GM19035 (cell line): ENCODE measurements at regions not wholly inside any gene's neighbourhood (a gene's known extent, or its start where the extent isn't known, plus 50 kb on each side); places are given as distances from the start of the nearest gene placed in this dataset.

Experiments used
- ATAC-seq: cut with Tn5 transposase; IDR thresholded peaks from one replicate; pipeline ENCODE4 v1.9.1; 2021; ENCODE audit not compliant: unreplicated experiment

- ATAC-seq: no peak
Measured at GRCh38 chrX:82070948-82071347, 869.0 kb downstream of the SH3BGRL start.

- no peak for ATAC-seq
Measured at GRCh38 chrX:82081027-82081426, 879.1 kb downstream of the SH3BGRL start.

GRCh38 chrX:82087699-82088098 lies 885.8 kb downstream of the SH3BGRL start:
- ATAC-seq: no peak

- ATAC-seq: no peak
Measured at GRCh38 chrX:82092307-82092706, 890.4 kb downstream of the SH3BGRL start.

GRCh38 chrX:82125103-82125502 lies 923.2 kb downstream of the SH3BGRL start:
- no peak for ATAC-seq

- ATAC-seq: no peak
Measured at GRCh38 chrX:82127228-82128123, 925.6 kb downstream of the SH3BGRL start.

GRCh38 chrX:82134378-82134777 lies 932.5 kb downstream of the SH3BGRL start:
- ATAC-seq: no peak

- ATAC-seq: no peak
Measured at GRCh38 chrX:82141942-82142341, 940.0 kb downstream of the SH3BGRL start.

GRCh38 chrX:82161195-82161594 lies 959.3 kb downstream of the SH3BGRL start:
- no peak for ATAC-seq

- ATAC-seq: no peak
Measured at GRCh38 chrX:82163701-82164100, 961.8 kb downstream of the SH3BGRL start.

GRCh38 chrX:82196866-82197265 lies 995.0 kb downstream of the SH3BGRL start:
- ATAC-seq: no peak

- ATAC-seq: no peak
Measured at GRCh38 chrX:82208975-82209374, 1007.1 kb downstream of the SH3BGRL start.

GRCh38 chrX:82218361-82218760 lies 1016.5 kb downstream of the SH3BGRL start:
- ATAC-seq: peak; percentile 59

- ATAC-seq: no peak
Measured at GRCh38 chrX:82219129-82219528, 1017.2 kb downstream of the SH3BGRL start.

- ATAC-seq: no peak
Measured at GRCh38 chrX:82224961-82225360, 1023.1 kb downstream of the SH3BGRL start.

GRCh38 chrX:82230013-82230412 lies 1028.1 kb downstream of the SH3BGRL start:
- ATAC-seq: no peak

- no peak for ATAC-seq
Measured at GRCh38 chrX:82232679-82233078, 1030.8 kb downstream of the SH3BGRL start.

- ATAC-seq: no peak
Measured at GRCh38 chrX:82237328-82237727, 1035.4 kb downstream of the SH3BGRL start.
